Transverse colon (tissue), 4 donors: ENCODE measurements at regions not wholly inside any gene's neighbourhood (a gene's known extent, or its start where the extent isn't known, plus 50 kb on each side); places are given as distances from the start of the nearest gene placed in this dataset.
"Not testable (repeated sequence)": the region's sequence is repeated elsewhere in the genome, so short reads cannot be mapped to it uniquely, and the experiment has no call there.

Source experiments
- DNase-seq: peaks from one replicate; pipeline ENCODE4 v3.0.0-alpha.2; 2019
- H3K27ac ChIP-seq, 4 donors: fragments of 200-600 bp; sonication (generic); 2 replicates each; pipeline ENCODE4 v1.5.1; 2016 to 2018; ENCODE audit warnings: inconsistent platforms in 4 of 4
- H3K27me3 ChIP-seq: fragments of 200-600 bp; sonication (generic); 2 replicates; pipeline ENCODE4 v1.5.1; 2017; ENCODE audit warnings: inconsistent platforms
- H3K36me3 ChIP-seq, 4 donors: fragments of 200-600 bp; sonication (generic); 2 replicates each; pipeline ENCODE4 v1.5.1; 2017 to 2019; ENCODE audit warnings: inconsistent platforms in 4 of 4
- H3K4me1 ChIP-seq, 4 donors: fragments of 200-600 bp; sonication (generic); 2 replicates each; pipeline ENCODE4 v1.5.1; 2017 to 2020; ENCODE audit warnings: inconsistent platforms in 4 of 4
- H3K4me3 ChIP-seq, 4 donors: fragments of 200-600 bp; sonication (generic); 1 replicate in 1 of 4; 2 replicates in 3 of 4; pipeline versions ENCODE4 v1.5.1 to v1.6.1; 2017 to 2019; ENCODE audit warnings: inconsistent platforms in 4 of 4
- H3K9me3 ChIP-seq, 2 donors: fragments of 200-600 bp; sonication (generic); 2 replicates each; pipeline ENCODE4 v1.5.1; 2017 to 2019; ENCODE audit warnings: inconsistent platforms in 2 of 2
- CTCF ChIP-seq, 5 experiments: fragments of 200-600 bp in 3 of 5; fragments of 450-650 bp in 2 of 5; sonication (generic) in 3 of 5; IDR thresholded peaks; 1 replicate in 2 of 5; 2 replicates in 3 of 5; pipeline ENCODE4 v1.5.1; 2016 to 2017; ENCODE audit warnings: antibody characterized with exemption in 5 of 5, inconsistent platforms in 3 of 5, mild to moderate bottlenecking in 2 of 5, moderate library complexity in 1 of 5
- EP300 ChIP-seq: sonication (generic); formaldehyde crosslinking; IDR thresholded peaks from one replicate; pipeline ENCODE4 v1.6.1; 2017; ENCODE audit warnings: antibody characterized with exemption, low read depth
- POLR2A ChIP-seq: fragments of 450-650 bp; IDR thresholded peaks from one replicate; pipeline ENCODE4 v1.6.1; 2016; ENCODE audit warnings: antibody characterized with exemption, mild to moderate bottlenecking, moderate library complexity
- POLR2AphosphoS5 ChIP-seq, 3 donors: sonication (generic); formaldehyde crosslinking; IDR thresholded peaks; one replicate each; pipeline ENCODE4 v1.6.1; 2016; ENCODE audit warnings: antibody characterized with exemption in 3 of 3
- WGBS, 2 donors: methylation state at CpG; one replicate each; pipeline ENCODE4 v1.1.5; 2018; ENCODE audit warnings: low coverage in 1 of 2; 5-methylcytosine and 5-hydroxymethylcytosine counted together
- in situ Hi-C, 4 donors: fragments of 200-750 bp; cut with MboI; loops; one replicate each; pipeline versions ENCODE4 v1.15.0 to v1.15.1; 2017; ENCODE audit warnings: low sequenced_read_pairs in 3 of 4, low pct_ligation_motif_present in 1 of 4, low pct_unique_long_range_greater_than_20kb in 1 of 4
- intact Hi-C: fragments of 100-400 bp; cut with DNase I; formaldehyde crosslinking; loops from one replicate; pipeline ENCODE4 v1.15.1; 2023; ENCODE audit warnings: low total_unique reads

- Histone ChIP-seq H3K4me1 (no peaks in the 10 kb centered on the region), H3K27ac (no peak overlapping the region), H3K27me3 (no peaks in the 10 kb centered on the region), H3K9me3 (no peaks in the 10 kb centered on the region), H3K36me3 (no peaks in the 10 kb centered on the region), H3K4me3 (no peak overlapping the region)
- no peak for DNase-seq
- TF ChIP-seq POLR2A (no peak), CTCF (IDR thresholded peaks at IDR 0.05) (no peak), POLR2AphosphoS5 (IDR thresholded peaks at IDR 0.05) (no peak), EP300 (no peak)
- in situ Hi-C loops = no loop called here
- intact Hi-C loops = no loop called here
- 43 to 50% methylated on average over 1 of the region's 1 CpG for WGBS, 2 donors
Observed at GRCh38 chr4:137800861-137801260, 268.6 kb upstream of the PCDH18 start.

GRCh38 chr4:137794764-137795254 is 262.5 kb upstream of the PCDH18 start:
- Histone ChIP-seq H3K4me3 (no peak overlapping the region), H3K27ac (no peak overlapping the region), H3K27me3 (no peaks in the 10 kb centered on the region), H3K4me1 (no peaks in the 10 kb centered on the region), H3K36me3 (no peaks in the 10 kb centered on the region), H3K9me3 (no peaks in the 10 kb centered on the region)
- in situ Hi-C loops (no loop called here), intact Hi-C loops (no loop called here)
- no peak for TF ChIP-seq POLR2AphosphoS5 (IDR thresholded peaks at IDR 0.05)
- no peak for TF ChIP-seq EP300
- no peak for TF ChIP-seq CTCF (IDR thresholded peaks at IDR 0.05)
- TF ChIP-seq POLR2A = no peak
- no peak for DNase-seq
- 35 to 48% methylated on average over 4 to 6 of the region's 6 CpGs for WGBS, 2 donors

- not testable (repeated sequence) for H3K4me3 ChIP-seq
Observed at GRCh38 chr4:137789263-137789662, 257.0 kb upstream of the PCDH18 start.

GRCh38 chr4:137783923-137784322 is 251.6 kb upstream of the PCDH18 start:
- H3K4me3 ChIP-seq, DNase-seq, H3K36me3 ChIP-seq, in situ Hi-C loops, H3K4me1 ChIP-seq, H3K27me3 ChIP-seq, H3K9me3 ChIP-seq, intact Hi-C loops, H3K27ac ChIP-seq: not testable (repeated sequence)
- 65% methylated on average over 7 of the region's 7 CpGs; no CpG with 5 or more reads in 1 of the 2 donors for WGBS, 2 donors

More at GRCh38 chr4:137789263-137789662, 257.0 kb upstream of the PCDH18 start:
- H3K4me1 ChIP-seq, in situ Hi-C loops, intact Hi-C loops, H3K27me3 ChIP-seq, H3K9me3 ChIP-seq, H3K27ac ChIP-seq, DNase-seq, H3K36me3 ChIP-seq: not testable (repeated sequence)
- 86 to 87% methylated on average over 2 to 3 of the region's 3 CpGs for WGBS, 2 donors

GRCh38 chr4:137775701-137776100 is 243.4 kb upstream of the PCDH18 start:
- no peak overlapping the region for H3K27ac ChIP-seq
- H3K4me1 ChIP-seq = no peaks in the 10 kb centered on the region
- no peak overlapping the region for H3K4me3 ChIP-seq
- in situ Hi-C loops (no loop called here), intact Hi-C loops (no loop called here)
- 52 to 54% methylated on average over 3 of the region's 3 CpGs for WGBS, 2 donors
- TF ChIP-seq EP300 (no peak), POLR2AphosphoS5 (IDR thresholded peaks at IDR 0.05) (no peak), POLR2A (no peak), CTCF (IDR thresholded peaks at IDR 0.05) (no peak)
- H3K27me3 ChIP-seq = no peaks in the 10 kb centered on the region
- no peaks in the 10 kb centered on the region for H3K36me3 ChIP-seq
- no peaks in the 10 kb centered on the region for H3K9me3 ChIP-seq
- DNase-seq = no peak
